ENCODE measurements at regions not wholly inside any gene's neighbourhood (a gene's known extent, or its start where the extent isn't known, plus 50 kb on each side); places are given as distances from the start of the nearest gene placed in this dataset.

DNA sequence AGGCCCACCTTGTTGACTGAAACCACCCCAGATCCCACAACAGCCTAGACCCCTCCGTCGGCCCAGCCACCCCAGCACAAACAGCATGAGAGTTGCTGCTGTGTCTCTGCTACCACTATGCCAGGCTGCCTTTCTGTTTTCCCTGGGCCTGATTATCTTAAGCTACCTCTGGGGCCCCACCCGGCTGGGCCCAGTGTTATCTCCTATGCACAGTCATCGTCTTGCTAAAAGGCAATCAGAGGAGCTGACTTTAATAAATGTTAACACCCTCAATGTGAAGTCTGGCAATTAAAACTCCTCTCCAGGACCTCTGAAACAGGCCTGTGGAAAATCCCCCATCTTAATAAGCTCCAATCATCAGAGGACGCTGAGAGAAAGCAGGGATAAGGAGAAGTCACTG lies 144.9 kb downstream of the FAM114A2 start:
- Histone ChIP-seq H3K9me3 (replicated peaks; ENCODE audit: insufficient read depth, low read length) (no peaks in the 10 kb centered on the region), H3K79me2 (ENCODE audit: low read length) (no peaks in the 10 kb centered on the region), H3K4me1 (ENCODE audit: low read length) (no peaks in the 10 kb centered on the region), H3K9me2 (replicated peaks; ENCODE audit: insufficient read depth, low read length) (no peaks in the 10 kb centered on the region), H3K36me3 (replicated peaks; ENCODE audit: insufficient read depth, low read length) (no peaks in the 10 kb centered on the region), H3F3A (ENCODE audit: insufficient read depth, low read length) (no peaks in the 10 kb centered on the region), H4K20me1 (ENCODE audit: insufficient read depth, low read length) (no peaks in the 10 kb centered on the region), H3K4me2 (ENCODE audit: low read depth, low read length) (no peak overlapping the region), H3K27ac (ENCODE audit: low read length) (no peak overlapping the region), H3K27me3 (replicated peaks; ENCODE audit: insufficient read depth, low read length) (no peaks in the 10 kb centered on the region), H3K9ac (ENCODE audit: low read length) (no peak overlapping the region), H2AFZ (ENCODE audit: low read length) (no peak overlapping the region), H3K4me3 (ENCODE audit: low read length) (no peak overlapping the region)
- DNase-seq = no peak
- TF ChIP-seq, protein P1, sequence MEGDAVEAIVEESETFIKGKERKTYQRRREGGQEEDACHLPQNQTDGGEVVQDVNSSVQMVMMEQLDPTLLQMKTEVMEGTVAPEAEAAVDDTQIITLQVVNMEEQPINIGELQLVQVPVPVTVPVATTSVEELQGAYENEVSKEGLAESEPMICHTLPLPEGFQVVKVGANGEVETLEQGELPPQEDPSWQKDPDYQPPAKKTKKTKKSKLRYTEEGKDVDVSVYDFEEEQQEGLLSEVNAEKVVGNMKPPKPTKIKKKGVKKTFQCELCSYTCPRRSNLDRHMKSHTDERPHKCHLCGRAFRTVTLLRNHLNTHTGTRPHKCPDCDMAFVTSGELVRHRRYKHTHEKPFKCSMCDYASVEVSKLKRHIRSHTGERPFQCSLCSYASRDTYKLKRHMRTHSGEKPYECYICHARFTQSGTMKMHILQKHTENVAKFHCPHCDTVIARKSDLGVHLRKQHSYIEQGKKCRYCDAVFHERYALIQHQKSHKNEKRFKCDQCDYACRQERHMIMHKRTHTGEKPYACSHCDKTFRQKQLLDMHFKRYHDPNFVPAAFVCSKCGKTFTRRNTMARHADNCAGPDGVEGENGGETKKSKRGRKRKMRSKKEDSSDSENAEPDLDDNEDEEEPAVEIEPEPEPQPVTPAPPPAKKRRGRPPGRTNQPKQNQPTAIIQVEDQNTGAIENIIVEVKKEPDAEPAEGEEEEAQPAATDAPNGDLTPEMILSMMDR (IDR thresholded peaks at IDR 0.05; ENCODE audit: low read length) = no peak
- TF ChIP-seq EZH2 (optimal IDR thresholded peaks at IDR 0.05; ENCODE audit: low read depth, low read length) = no peak
- no peak for TF ChIP-seq EZH2phosphoT487 (IDR thresholded peaks at IDR 0.05; ENCODE audit: low read length)

DNA sequence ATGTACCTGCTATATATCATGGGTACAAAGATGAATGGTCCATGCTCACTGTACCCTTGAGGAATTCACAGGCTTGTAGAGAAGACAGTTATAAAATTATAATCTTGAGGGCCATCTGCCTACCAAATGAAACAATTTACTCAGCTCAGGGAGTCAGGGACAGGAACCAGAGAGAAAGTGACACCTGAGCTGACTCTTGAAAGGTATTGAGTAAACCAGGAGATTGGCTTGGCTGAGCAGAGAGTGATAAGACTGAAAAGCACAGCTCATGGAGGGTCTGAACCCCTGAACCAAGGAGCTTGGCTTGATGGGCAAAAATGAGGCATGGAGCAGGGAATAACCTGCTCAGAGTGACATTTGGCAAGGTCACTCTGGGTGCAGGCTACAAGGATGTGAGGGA lies 147.3 kb downstream of the FAM114A2 start:
- Histone ChIP-seq H3F3A (ENCODE audit: insufficient read depth, low read length) (no peaks in the 10 kb centered on the region), H4K20me1 (ENCODE audit: insufficient read depth, low read length) (no peaks in the 10 kb centered on the region), H3K9me3 (replicated peaks; ENCODE audit: insufficient read depth, low read length) (no peaks in the 10 kb centered on the region), H3K4me2 (ENCODE audit: low read depth, low read length) (no peak overlapping the region), H3K9me2 (replicated peaks; ENCODE audit: insufficient read depth, low read length) (no peaks in the 10 kb centered on the region), H3K27ac (ENCODE audit: low read length) (no peak overlapping the region), H2AFZ (ENCODE audit: low read length) (no peak overlapping the region), H3K79me2 (ENCODE audit: low read length) (no peaks in the 10 kb centered on the region), H3K36me3 (replicated peaks; ENCODE audit: insufficient read depth, low read length) (no peaks in the 10 kb centered on the region), H3K27me3 (replicated peaks; ENCODE audit: insufficient read depth, low read length) (no peaks in the 10 kb centered on the region), H3K4me3 (ENCODE audit: low read length) (no peak overlapping the region), H3K9ac (ENCODE audit: low read length) (no peak overlapping the region), H3K4me1 (ENCODE audit: low read length) (no peaks in the 10 kb centered on the region)
- no peak for DNase-seq
- no peak for TF ChIP-seq EZH2 (optimal IDR thresholded peaks at IDR 0.05; ENCODE audit: low read depth, low read length)
- TF ChIP-seq, protein P1 (IDR thresholded peaks at IDR 0.05; ENCODE audit: low read length) = no peak
- TF ChIP-seq EZH2phosphoT487 (IDR thresholded peaks at IDR 0.05; ENCODE audit: low read length) = no peak

DNA sequence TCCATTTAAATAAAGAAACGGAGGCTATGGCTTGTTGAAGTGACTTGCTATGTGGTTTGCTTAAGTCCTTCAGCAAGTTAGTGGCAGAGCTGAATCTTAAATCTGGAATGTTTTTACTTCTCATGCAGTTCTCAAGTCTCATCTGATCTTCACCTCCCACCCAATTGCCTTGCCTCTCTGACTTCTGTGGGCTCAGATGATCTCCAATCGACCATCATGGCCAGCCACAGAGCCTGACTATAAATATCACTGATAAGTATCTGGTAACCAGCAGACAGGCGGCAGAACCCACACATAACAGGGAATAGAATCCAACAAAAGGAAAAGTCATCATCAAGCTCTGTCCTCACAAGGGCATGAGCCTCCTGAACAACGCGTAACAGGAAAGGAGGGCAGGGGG lies 149.9 kb downstream of the FAM114A2 start:
- Histone ChIP-seq H3K4me3 (ENCODE audit: low read length) (no peak overlapping the region), H3K79me2 (ENCODE audit: low read length) (no peaks in the 10 kb centered on the region), H3K4me1 (ENCODE audit: low read length) (no peaks in the 10 kb centered on the region), H3K4me2 (ENCODE audit: low read depth, low read length) (no peak overlapping the region), H3F3A (ENCODE audit: insufficient read depth, low read length) (no peaks in the 10 kb centered on the region), H4K20me1 (ENCODE audit: insufficient read depth, low read length) (no peaks in the 10 kb centered on the region), H3K27me3 (replicated peaks; ENCODE audit: insufficient read depth, low read length) (no peaks in the 10 kb centered on the region), H3K27ac (ENCODE audit: low read length) (no peak overlapping the region), H3K9me3 (replicated peaks; ENCODE audit: insufficient read depth, low read length) (no peaks in the 10 kb centered on the region), H3K9ac (ENCODE audit: low read length) (no peak overlapping the region), H2AFZ (ENCODE audit: low read length) (no peak overlapping the region), H3K36me3 (replicated peaks; ENCODE audit: insufficient read depth, low read length) (no peaks in the 10 kb centered on the region), H3K9me2 (replicated peaks; ENCODE audit: insufficient read depth, low read length) (no peaks in the 10 kb centered on the region)
- TF ChIP-seq EZH2phosphoT487 (IDR thresholded peaks at IDR 0.05; ENCODE audit: low read length) (no peak), EZH2 (optimal IDR thresholded peaks at IDR 0.05; ENCODE audit: low read depth, low read length) (no peak)
- TF ChIP-seq, protein P1 (IDR thresholded peaks at IDR 0.05; ENCODE audit: low read length) = no peak
- no peak for DNase-seq
